ENCODE measurements at regions not wholly inside any gene's neighbourhood (a gene's known extent, or its start where the extent isn't known, plus 50 kb on each side); places are given as distances from the start of the nearest gene placed in this dataset.
A peak's percentile ranks its signal among the peaks of the same experiment; 100 is the strongest.

- TF ChIP-seq, protein P1, sequence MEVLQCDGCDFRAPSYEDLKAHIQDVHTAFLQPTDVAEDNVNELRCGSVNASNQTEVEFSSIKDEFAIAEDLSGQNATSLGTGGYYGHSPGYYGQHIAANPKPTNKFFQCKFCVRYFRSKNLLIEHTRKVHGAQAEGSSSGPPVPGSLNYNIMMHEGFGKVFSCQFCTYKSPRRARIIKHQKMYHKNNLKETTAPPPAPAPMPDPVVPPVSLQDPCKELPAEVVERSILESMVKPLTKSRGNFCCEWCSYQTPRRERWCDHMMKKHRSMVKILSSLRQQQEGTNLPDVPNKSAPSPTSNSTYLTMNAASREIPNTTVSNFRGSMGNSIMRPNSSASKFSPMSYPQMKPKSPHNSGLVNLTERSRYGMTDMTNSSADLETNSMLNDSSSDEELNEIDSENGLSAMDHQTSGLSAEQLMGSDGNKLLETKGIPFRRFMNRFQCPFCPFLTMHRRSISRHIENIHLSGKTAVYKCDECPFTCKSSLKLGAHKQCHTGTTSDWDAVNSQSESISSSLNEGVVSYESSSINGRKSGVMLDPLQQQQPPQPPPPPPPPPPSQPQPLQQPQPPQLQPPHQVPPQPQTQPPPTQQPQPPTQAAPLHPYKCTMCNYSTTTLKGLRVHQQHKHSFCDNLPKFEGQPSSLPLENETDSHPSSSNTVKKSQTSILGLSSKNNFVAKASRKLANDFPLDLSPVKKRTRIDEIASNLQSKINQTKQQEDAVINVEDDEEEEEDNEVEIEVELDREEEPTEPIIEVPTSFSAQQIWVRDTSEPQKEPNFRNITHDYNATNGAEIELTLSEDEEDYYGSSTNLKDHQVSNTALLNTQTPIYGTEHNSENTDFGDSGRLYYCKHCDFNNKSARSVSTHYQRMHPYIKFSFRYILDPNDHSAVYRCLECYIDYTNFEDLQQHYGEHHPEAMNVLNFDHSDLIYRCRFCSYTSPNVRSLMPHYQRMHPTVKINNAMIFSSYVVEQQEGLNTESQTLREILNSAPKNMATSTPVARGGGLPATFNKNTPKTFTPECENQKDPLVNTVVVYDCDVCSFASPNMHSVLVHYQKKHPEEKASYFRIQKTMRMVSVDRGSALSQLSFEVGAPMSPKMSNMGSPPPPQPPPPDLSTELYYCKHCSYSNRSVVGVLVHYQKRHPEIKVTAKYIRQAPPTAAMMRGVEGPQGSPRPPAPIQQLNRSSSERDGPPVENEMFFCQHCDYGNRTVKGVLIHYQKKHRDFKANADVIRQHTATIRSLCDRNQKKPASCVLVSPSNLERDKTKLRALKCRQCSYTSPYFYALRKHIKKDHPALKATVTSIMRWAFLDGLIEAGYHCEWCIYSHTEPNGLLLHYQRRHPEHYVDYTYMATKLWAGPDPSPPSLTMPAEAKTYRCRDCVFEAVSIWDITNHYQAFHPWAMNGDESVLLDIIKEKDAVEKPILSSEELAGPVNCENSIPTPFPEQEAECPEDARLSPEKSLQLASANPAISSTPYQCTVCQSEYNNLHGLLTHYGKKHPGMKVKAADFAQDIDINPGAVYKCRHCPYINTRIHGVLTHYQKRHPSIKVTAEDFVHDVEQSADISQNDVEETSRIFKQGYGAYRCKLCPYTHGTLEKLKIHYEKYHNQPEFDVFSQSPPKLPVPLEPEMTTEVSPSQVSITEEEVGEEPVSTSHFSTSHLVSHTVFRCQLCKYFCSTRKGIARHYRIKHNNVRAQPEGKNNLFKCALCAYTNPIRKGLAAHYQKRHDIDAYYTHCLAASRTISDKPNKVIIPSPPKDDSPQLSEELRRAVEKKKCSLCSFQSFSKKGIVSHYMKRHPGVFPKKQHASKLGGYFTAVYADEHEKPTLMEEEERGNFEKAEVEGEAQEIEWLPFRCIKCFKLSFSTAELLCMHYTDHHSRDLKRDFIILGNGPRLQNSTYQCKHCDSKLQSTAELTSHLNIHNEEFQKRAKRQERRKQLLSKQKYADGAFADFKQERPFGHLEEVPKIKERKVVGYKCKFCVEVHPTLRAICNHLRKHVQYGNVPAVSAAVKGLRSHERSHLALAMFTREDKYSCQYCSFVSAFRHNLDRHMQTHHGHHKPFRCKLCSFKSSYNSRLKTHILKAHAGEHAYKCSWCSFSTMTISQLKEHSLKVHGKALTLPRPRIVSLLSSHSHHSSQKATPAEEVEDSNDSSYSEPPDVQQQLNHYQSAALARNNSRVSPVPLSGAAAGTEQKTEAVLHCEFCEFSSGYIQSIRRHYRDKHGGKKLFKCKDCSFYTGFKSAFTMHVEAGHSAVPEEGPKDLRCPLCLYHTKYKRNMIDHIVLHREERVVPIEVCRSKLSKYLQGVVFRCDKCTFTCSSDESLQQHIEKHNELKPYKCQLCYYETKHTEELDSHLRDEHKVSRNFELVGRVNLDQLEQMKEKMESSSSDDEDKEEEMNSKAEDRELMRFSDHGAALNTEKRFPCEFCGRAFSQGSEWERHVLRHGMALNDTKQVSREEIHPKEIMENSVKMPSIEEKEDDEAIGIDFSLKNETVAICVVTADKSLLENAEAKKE (CRISPR knock-in tag; IDR thresholded peaks at IDR 0.05) = no peak
- TF ChIP-seq EZH2phosphoT487 (IDR thresholded peaks at IDR 0.05; ENCODE audit: unreplicated experiment) (no peak), EZH2 (IDR thresholded peaks at IDR 0.05; ENCODE audit: low read depth, unreplicated experiment) (no peak)
Measured at GRCh38 chr3:144381607-144382006, 410.0 kb downstream of the DIPK2A start (continued).

- ATAC-seq = no peak
- H3F3A ChIP-seq (replicated peaks; ENCODE audit: low read depth) = no peaks in the 10 kb centered on the region
- no peaks in the 10 kb centered on the region for H4K20me1 ChIP-seq (replicated peaks; ENCODE audit: insufficient read depth)
- H3K27me3 ChIP-seq (ENCODE audit: insufficient read depth) = no peaks in the 10 kb centered on the region
- Mint-ChIP-seq H3K4me3 (no peak overlapping the region), H3K27ac (no peak overlapping the region), H3K9me3 (no peaks in the 10 kb centered on the region), H3K4me1 (peaks cover 15% of the 10 kb centered on the region), H3K36me3 (ENCODE audit: low read depth) (no peaks in the 10 kb centered on the region), H3K27me3 (ENCODE audit: insufficient read depth, low read depth, poor library complexity) (no peaks in the 10 kb centered on the region)
- no peak overlapping the region for H2AFZ ChIP-seq
- H3K36me3 ChIP-seq (ENCODE audit: insufficient read depth) = no peaks in the 10 kb centered on the region
- no peak overlapping the region for H3K27ac ChIP-seq (ENCODE audit: low read depth)
- no peak overlapping the region for H3K4me2 ChIP-seq
- no peak overlapping the region for H3K4me3 ChIP-seq
- no peaks in the 10 kb centered on the region for H3K9me2 ChIP-seq (ENCODE audit: insufficient read depth)
- peak; percentile 4 for DNase-seq (ENCODE audit: low spot score)
- no peak for TF ChIP-seq ZNF114 (CRISPR knock-in tag; IDR thresholded peaks at IDR 0.05)
- TF ChIP-seq, protein P1 (CRISPR knock-in tag; IDR thresholded peaks at IDR 0.05) = no peak
- H3K79me2 ChIP-seq (replicated peaks; ENCODE audit: insufficient read depth) = no peaks in the 10 kb centered on the region
- peaks cover 16% of the 10 kb centered on the region; the same call in 1 of the 2 replicates for H3K4me1 ChIP-seq (ENCODE audit: insufficient read depth)
Measured at GRCh38 chr3:144384241-144384979, 412.8 kb downstream of the DIPK2A start.
